GM12864 (cell line): ENCODE measurements at regions not wholly inside any gene's neighbourhood (a gene's known extent, or its start where the extent isn't known, plus 50 kb on each side); places are given as distances from the start of the nearest gene placed in this dataset.

Experiments used
- DNase-seq: peaks from one replicate; pipeline ENCODE4 v3.0.0-alpha.2; 2011; ENCODE audit warnings: low read depth
- H3K4me3 ChIP-seq: 2 replicates; pipeline ENCODE4 v1.5.1; 2011; ENCODE audit warnings: mild to moderate bottlenecking, low read depth, low read length, control low read depth
- TF ChIP-seq, protein P1 (sequence below): IDR thresholded peaks from 2 replicates; pipeline ENCODE4 v1.5.1; 2011; ENCODE audit warnings: low read depth, mild to moderate bottlenecking, moderate library complexity, low read length, control low read depth, inconsistent platforms; ENCODE audit errors: missing control alignments

DNA sequence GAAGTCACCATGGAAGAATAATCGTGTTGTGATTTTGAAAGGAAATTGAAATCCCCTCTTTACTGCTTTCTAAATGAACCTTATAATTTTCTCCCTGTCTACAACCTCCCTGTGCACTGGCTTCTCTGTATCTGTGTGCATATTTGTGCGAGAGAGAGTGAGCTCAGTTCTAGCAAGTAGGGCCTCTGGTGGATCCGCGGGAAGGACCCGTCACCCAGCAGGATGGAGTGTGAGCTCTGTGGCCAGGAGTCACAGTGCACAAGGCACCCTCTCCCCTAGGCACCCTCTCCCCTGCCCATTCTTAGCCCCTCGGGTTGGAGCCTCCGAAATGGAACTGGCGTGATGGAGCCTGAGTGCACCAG, 109.0 kb downstream of the TRIM29 start:
- TF ChIP-seq, protein P1, sequence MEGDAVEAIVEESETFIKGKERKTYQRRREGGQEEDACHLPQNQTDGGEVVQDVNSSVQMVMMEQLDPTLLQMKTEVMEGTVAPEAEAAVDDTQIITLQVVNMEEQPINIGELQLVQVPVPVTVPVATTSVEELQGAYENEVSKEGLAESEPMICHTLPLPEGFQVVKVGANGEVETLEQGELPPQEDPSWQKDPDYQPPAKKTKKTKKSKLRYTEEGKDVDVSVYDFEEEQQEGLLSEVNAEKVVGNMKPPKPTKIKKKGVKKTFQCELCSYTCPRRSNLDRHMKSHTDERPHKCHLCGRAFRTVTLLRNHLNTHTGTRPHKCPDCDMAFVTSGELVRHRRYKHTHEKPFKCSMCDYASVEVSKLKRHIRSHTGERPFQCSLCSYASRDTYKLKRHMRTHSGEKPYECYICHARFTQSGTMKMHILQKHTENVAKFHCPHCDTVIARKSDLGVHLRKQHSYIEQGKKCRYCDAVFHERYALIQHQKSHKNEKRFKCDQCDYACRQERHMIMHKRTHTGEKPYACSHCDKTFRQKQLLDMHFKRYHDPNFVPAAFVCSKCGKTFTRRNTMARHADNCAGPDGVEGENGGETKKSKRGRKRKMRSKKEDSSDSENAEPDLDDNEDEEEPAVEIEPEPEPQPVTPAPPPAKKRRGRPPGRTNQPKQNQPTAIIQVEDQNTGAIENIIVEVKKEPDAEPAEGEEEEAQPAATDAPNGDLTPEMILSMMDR, result no peak
- no peak overlapping the region for H3K4me3 ChIP-seq
- no peak for DNase-seq

DNA sequence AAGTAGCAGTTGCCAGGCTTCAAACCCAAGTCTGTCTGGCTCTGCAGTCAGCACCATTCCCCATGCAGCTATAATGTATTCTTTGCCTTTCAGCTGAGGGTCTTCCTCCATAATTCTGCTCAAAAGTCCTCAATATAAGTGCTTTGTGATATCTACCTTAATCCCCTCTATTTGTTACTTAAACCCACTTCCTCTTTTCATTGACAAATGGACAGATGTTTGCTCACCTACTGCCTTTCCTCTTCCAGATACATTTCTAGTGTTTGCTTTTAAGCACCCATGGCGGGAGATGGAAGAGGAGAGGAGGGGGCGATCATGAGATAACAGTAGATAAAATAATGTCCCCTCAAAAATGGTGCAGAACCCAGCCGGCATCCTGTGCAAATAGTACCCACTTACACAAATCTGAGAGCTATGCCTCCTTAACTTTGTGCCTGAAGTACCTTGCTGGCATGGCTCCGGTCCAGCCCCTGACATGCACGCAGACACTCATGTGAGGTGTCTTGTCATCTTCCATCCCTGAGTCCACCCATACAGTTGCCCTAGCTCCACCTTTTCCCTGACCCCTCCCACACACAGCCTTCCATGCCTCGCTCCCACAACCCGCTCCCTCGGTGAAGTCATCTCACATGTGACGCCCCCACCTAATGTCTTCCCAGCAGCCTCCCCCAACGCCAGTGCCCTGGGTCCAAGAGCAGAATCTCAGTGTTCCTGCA, 109.6 kb downstream of the TRIM29 start:
- no peak overlapping the region for H3K4me3 ChIP-seq
- no peak for DNase-seq
- TF ChIP-seq, protein P1, result no peak

DNA sequence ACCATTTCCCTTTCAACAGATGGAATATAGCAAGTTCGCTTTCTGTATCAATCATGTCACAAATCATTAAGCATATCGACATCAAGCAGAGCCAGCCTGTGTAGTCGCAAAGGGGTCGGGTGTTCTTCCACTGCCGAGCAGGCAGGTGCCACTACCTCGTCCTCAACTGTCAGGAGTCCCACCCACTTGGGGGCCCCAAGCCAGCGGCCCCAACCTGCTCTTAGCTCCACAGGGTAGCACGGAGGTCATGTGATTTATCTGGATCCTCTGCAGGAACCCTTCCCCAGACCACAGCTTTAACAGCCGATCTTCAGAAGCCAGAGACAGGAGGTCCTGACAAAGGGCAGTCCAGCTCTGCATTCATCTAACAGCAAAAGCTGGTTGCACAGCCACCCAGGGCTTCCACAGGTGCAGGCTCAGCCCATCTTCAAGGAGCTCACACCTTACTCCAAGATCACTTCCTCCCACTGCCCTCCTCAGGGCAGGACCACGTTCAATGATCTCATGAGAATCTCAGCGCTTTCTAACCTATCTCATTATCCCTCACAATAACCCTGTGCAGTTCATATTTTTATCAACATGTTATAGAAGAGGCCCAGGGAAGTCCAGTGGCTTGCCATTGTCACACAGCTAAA, 110.2 kb downstream of the TRIM29 start:
- TF ChIP-seq, protein P1, result no peak
- H3K4me3 ChIP-seq, result no peak overlapping the region
- no peak for DNase-seq

DNA sequence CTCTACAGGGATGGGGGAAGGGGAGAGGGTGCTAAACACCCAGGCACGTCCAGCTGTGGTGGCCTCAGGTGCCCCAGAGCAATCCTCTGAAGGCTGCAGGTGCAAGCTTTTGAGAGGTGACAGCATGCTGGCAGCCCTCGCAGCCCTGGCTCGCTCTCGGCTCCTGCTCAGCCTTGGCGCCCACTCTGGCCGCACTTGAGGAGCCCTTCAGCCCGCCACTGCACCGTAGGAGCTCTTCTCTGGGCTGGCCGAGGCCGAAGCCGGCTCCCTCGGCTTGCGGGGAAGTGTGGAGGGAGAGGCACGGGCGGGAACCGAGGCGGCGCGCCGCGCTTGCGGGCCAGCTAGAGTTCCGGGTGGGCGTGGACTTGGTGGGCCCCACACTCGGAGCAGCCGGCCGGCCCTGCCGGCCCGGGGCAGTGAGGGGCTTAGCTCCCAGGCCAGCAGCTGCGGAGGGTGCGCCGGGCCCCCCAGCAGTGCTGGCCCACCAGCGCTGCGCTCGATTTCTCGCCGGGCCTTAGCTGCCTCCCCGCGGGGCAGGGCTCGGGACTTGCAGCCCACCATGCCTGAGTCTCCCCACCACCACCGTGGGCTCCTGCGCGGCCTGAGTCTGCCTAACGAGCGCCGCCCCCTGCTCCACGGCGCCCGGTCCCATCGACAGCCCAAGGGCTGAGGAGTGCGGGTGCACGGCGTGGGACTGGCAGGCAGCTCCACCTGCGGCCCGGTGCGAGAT, 112.1 kb downstream of the TRIM29 start:
- TF ChIP-seq, protein P1, result no peak
- DNase-seq, result no peak
- no peak overlapping the region for H3K4me3 ChIP-seq

DNA sequence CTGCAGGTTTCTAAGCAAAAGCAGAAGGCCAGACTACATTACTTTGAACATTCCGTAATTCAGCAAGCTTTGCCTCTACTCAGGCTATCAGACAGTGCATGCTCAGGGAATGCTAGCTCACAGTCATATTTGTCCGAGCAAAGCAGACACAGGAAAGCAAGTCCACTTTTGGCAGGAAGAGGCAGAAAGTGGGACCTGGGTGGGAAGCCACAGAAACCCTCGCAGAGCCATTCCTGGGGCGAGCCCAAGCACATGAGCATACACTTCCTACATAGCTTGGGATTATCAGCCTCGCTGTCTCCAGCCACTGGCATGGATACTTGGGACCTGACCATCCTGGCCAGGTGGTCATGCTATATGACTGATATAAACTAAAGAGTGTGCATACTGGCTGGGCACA, 113.3 kb downstream of the TRIM29 start:
- H3K4me3 ChIP-seq, result no peak overlapping the region
- no peak for DNase-seq
- TF ChIP-seq, protein P1, result no peak

DNA sequence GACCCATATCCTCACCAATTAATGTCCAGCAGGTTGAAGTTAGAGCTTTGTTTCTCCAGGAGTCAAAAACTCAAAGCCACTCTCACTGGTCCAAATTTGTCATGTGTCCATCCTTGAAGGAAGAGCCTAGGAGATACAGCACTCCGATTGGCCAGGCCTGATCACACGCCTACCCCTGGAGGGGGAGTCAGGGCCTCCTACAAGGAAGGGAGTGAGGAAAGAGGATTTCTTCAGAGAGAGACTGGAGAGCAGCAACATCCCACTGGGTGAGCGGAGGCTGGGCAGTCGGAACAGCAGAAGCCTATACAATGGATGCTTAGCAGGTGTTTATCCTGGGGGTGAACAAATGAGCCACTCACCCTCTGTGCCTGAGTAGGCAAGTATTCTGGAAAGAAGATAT, 113.9 kb downstream of the TRIM29 start:
- H3K4me3 ChIP-seq, result no peak overlapping the region
- DNase-seq, result no peak
- TF ChIP-seq, protein P1, result no peak

DNA sequence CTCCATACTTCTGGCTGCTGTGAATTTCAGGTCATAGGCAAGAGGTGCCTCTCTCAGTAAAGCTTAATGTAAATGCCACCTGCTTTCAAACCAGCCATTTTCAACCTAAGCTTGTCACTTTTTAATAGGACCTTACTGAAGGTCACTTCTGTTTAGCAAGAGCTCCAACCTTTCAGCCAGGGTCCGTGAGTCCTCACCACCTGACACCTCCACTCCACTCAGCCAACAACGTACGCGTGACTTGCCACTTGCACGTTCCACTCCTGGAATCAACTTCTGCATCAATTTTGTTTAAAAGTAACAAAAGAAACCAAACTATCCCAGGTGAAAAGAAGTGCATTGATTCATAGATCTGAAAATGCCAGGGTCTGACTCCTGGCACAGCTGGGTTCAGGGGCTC, 114.4 kb downstream of the TRIM29 start:
- H3K4me3 ChIP-seq, result no peak overlapping the region
- TF ChIP-seq, protein P1, result no peak
- no peak for DNase-seq
